SK-N-SH treated with all-trans-retinoic acid at 6 μM for 48 hours (cell line): ENCODE measurements at regions not wholly inside any gene's neighbourhood (a gene's known extent, or its start where the extent isn't known, plus 50 kb on each side); places are given as distances from the start of the nearest gene placed in this dataset.

Experiments used
- ATAC-seq: fragments of 200-7000 bp; cut with Tn5 transposase; 3 replicates; pipeline ENCODE4 v1.9.1; 2020; ENCODE audit warnings: mild to moderate bottlenecking, moderate library complexity
- ARNTL ChIP-seq: fragments of 450-650 bp; formaldehyde crosslinking; IDR thresholded peaks from 2 replicates; pipeline ENCODE4 v1.5.0; 2020; ENCODE audit warnings: low read depth, mild to moderate bottlenecking, moderate library complexity, borderline replicate concordance
- BACH2 ChIP-seq: fragments of 250-450 bp; sonication (Bioruptor Pico); IDR thresholded peaks from 2 replicates; pipeline ENCODE4 v1.9.0; 2021; ENCODE audit warnings: mild to moderate bottlenecking, borderline replicate concordance
- CREB5 ChIP-seq: fragments of 250-450 bp; sonication (Bioruptor Pico); IDR thresholded peaks from 2 replicates; pipeline ENCODE4 v1.5.1; 2020; ENCODE audit warnings: low read depth, mild to moderate bottlenecking, moderate library complexity
- CSDC2 ChIP-seq: fragments of 250-450 bp; sonication (Bioruptor Pico); IDR thresholded peaks from 2 replicates; pipeline ENCODE4 v1.5.0; 2020; ENCODE audit warnings: mild to moderate bottlenecking, moderate library complexity
- CSRNP3 ChIP-seq: fragments of 250-450 bp; sonication (Bioruptor Pico); IDR thresholded peaks from 2 replicates; pipeline ENCODE4 v1.5.1; 2021; ENCODE audit warnings: mild to moderate bottlenecking, moderate library complexity
- ESRRG ChIP-seq: fragments of 250-450 bp; sonication (Bioruptor Pico); IDR thresholded peaks from 2 replicates; pipeline ENCODE4 v1.6.1; 2021; ENCODE audit warnings: mild to moderate bottlenecking
- ISL1 ChIP-seq: fragments of 250-450 bp; sonication (Bioruptor Pico); IDR thresholded peaks from 2 replicates; pipeline ENCODE4 v2.1.2; 2022; ENCODE audit warnings: mild to moderate bottlenecking, moderate library complexity
- RARB ChIP-seq: fragments of 250-450 bp; sonication (Bioruptor Pico); IDR thresholded peaks from 2 replicates; pipeline ENCODE4 v1.8.0; 2021; ENCODE audit warnings: mild to moderate bottlenecking, moderate library complexity
- SNAI2 ChIP-seq: fragments of 250-450 bp; sonication (Bioruptor Pico); IDR thresholded peaks from 2 replicates; pipeline ENCODE4 v1.5.0; 2020; ENCODE audit warnings: mild to moderate bottlenecking, moderate library complexity
- TCF4 ChIP-seq: fragments of 250-450 bp; sonication (Bioruptor Pico); IDR thresholded peaks from 2 replicates; pipeline ENCODE4 v1.8.0; 2021; ENCODE audit warnings: mild to moderate bottlenecking, moderate library complexity, borderline replicate concordance
- TSHZ2 ChIP-seq: fragments of 250-450 bp; sonication (Bioruptor Pico); IDR thresholded peaks from 2 replicates; pipeline ENCODE4 v1.5.0; 2020; ENCODE audit warnings: mild to moderate bottlenecking, moderate library complexity
- ZC3H10 ChIP-seq: fragments of 250-450 bp; sonication (Bioruptor Pico); IDR thresholded peaks from 2 replicates; pipeline ENCODE4 v1.5.1; 2021; ENCODE audit warnings: mild to moderate bottlenecking, moderate library complexity
- ZFP3 ChIP-seq: fragments of 250-450 bp; sonication (Bioruptor Pico); IDR thresholded peaks from 2 replicates; pipeline ENCODE4 v1.5.0; 2020; ENCODE audit warnings: mild to moderate bottlenecking, moderate library complexity
- ZFP30 ChIP-seq: fragments of 450-650 bp; formaldehyde crosslinking; IDR thresholded peaks from 2 replicates; pipeline ENCODE4 v1.5.0; 2022; ENCODE audit warnings: mild to moderate bottlenecking, moderate library complexity
- ZNF70 ChIP-seq: fragments of 450-650 bp; formaldehyde crosslinking; IDR thresholded peaks from 2 replicates; pipeline ENCODE4 v1.5.0; 2020; ENCODE audit warnings: mild to moderate bottlenecking, moderate library complexity

- TF ChIP-seq ZNF70 (CRISPR knock-in tag): no peak
- TF ChIP-seq ZFP30 (CRISPR knock-in tag): no peak
- no peak for TF ChIP-seq ESRRG (CRISPR knock-in tag)
- TF ChIP-seq ARNTL (CRISPR knock-in tag): no peak
- TF ChIP-seq ZC3H10: no peak
- TF ChIP-seq ZFP3 (CRISPR knock-in tag): no peak
- TF ChIP-seq CREB5 (CRISPR knock-in tag): no peak
- no peak for TF ChIP-seq RARB (CRISPR knock-in tag)
- no peak for TF ChIP-seq CSDC2 (CRISPR knock-in tag)
- TF ChIP-seq SNAI2 (CRISPR knock-in tag): no peak
- no peak for TF ChIP-seq BACH2
- no peak for TF ChIP-seq TCF4 (CRISPR knock-in tag)
- no peak for TF ChIP-seq TSHZ2 (CRISPR knock-in tag)
- ATAC-seq: no peak
These were observed 59.7 kb upstream of the DPYD start for GRCh38 chr1:97980530-97980929.

GRCh38 chr1:97976801-97977200 lies 56.0 kb upstream of the DPYD start:
- no peak for ATAC-seq
- no peak for TF ChIP-seq ESRRG (CRISPR knock-in tag)
- no peak for TF ChIP-seq CSDC2 (CRISPR knock-in tag)
- TF ChIP-seq ZNF70 (CRISPR knock-in tag): no peak
- no peak for TF ChIP-seq RARB (CRISPR knock-in tag)
- no peak for TF ChIP-seq ZFP30 (CRISPR knock-in tag)
- no peak for TF ChIP-seq CSRNP3 (CRISPR knock-in tag)
- no peak for TF ChIP-seq ISL1
- no peak for TF ChIP-seq SNAI2 (CRISPR knock-in tag)
